PC-3 (cell line): ENCODE measurements at regions not wholly inside any gene's neighbourhood (a gene's known extent, or its start where the extent isn't known, plus 50 kb on each side); places are given as distances from the start of the nearest gene placed in this dataset.

Experiments
- CTCF ChIP-seq: fragments of 300-600 bp; sonication (generic); conservative IDR thresholded peaks from 2 replicates; pipeline ENCODE4 v1.5.1; 2017; ENCODE audit warnings: antibody characterized with exemption, low read depth, mild to moderate bottlenecking, low read length
- EZH2 ChIP-seq: fragments of 300-600 bp; sonication (generic); IDR thresholded peaks from one replicate; pipeline ENCODE4 v1.6.1; 2017; ENCODE audit warnings: antibody characterized with exemption, mild to moderate bottlenecking, low read length; ENCODE audit not compliant: unreplicated experiment

DNA sequence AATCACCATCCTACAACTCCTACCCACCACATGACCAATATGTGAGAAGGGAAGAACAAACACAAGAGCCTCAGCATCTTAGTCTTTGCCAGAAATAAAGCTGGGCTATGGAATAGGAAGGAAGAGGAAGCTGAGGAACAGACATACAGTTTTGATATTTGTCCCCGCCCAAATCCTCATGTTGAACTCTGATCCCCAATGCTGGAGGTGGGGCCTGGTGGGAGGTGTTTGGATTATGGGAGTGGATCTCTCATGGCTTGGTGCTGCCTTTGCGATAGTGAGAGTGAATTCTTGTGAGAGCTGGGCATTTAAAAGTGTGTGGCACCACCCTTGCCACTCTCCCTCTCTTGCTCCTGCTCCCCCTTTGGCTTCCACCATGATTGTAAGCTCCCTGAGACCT is 52.4 kb upstream of the NLK start:
- TF ChIP-seq CTCF: no peak
- no peak for TF ChIP-seq EZH2
